Liver (tissue), 3 donors: ENCODE measurements at regions not wholly inside any gene's neighbourhood (a gene's known extent, or its start where the extent isn't known, plus 50 kb on each side); places are given as distances from the start of the nearest gene placed in this dataset.

Source experiments
- EGR1 ChIP-seq, 2 donors: IDR thresholded peaks; 2 replicates each; pipeline ENCODE4 v1.6.1; 2016 to 2018; ENCODE audit warnings: antibody characterized with exemption in 2 of 2, low read depth in 2 of 2
- GABPA ChIP-seq, 2 donors: IDR thresholded peaks in 1 of 2; conservative IDR thresholded peaks in 1 of 2; 2 replicates each; pipeline ENCODE4 v1.6.1; 2016; ENCODE audit warnings: antibody characterized with exemption in 2 of 2, mild to moderate bottlenecking in 1 of 2, moderate library complexity in 1 of 2
- JUND ChIP-seq, 2 donors: IDR thresholded peaks; 2 replicates each; pipeline ENCODE4 v1.6.1; 2016; ENCODE audit warnings: antibody characterized with exemption in 2 of 2
- NR2F2 ChIP-seq: IDR thresholded peaks from 2 replicates; pipeline ENCODE4 v1.6.1; 2016; ENCODE audit warnings: antibody characterized with exemption
- RAD21 ChIP-seq, 2 donors: IDR thresholded peaks; 2 replicates each; pipeline ENCODE4 v1.6.1; 2016; ENCODE audit warnings: antibody characterized with exemption in 2 of 2, mild to moderate bottlenecking in 2 of 2
- RXRA ChIP-seq, 2 donors: IDR thresholded peaks; 2 replicates each; pipeline ENCODE4 v1.6.1; 2017 to 2018; ENCODE audit warnings: antibody characterized with exemption in 2 of 2, mild to moderate bottlenecking in 1 of 2
- SP1 ChIP-seq: IDR thresholded peaks from 2 replicates; pipeline ENCODE4 v1.6.1; 2018; ENCODE audit warnings: antibody characterized with exemption, mild to moderate bottlenecking
- TAF1 ChIP-seq: conservative IDR thresholded peaks from 2 replicates; pipeline ENCODE4 v1.6.1; 2016; ENCODE audit warnings: antibody characterized with exemption, mild to moderate bottlenecking
- YY1 ChIP-seq: IDR thresholded peaks from 2 replicates; pipeline ENCODE4 v1.6.1; 2016; ENCODE audit warnings: antibody characterized with exemption, mild to moderate bottlenecking
- TF ChIP-seq, protein P1 (sequence below): fragments of 150-350 bp; IDR thresholded peaks from 2 replicates; pipeline ENCODE4 v1.5.1; 2017; ENCODE audit warnings: improper control_type of control experiment, low read depth, low read length; ENCODE audit not compliant: missing input control
- TF ChIP-seq, protein P2 (sequence below): IDR thresholded peaks from 2 replicates; pipeline ENCODE4 v1.6.1; 2016; ENCODE audit warnings: antibody characterized with exemption
- TF ChIP-seq, protein P3 (sequence below): IDR thresholded peaks from 2 replicates; pipeline ENCODE4 v1.6.1; 2016; ENCODE audit warnings: antibody characterized with exemption, mild to moderate bottlenecking
- TF ChIP-seq, protein P4 (sequence below): IDR thresholded peaks from 2 replicates; pipeline ENCODE4 v1.6.1; 2016; ENCODE audit warnings: antibody characterized with exemption
- TF ChIP-seq, protein P5 (sequence below): IDR thresholded peaks from 2 replicates; pipeline ENCODE4 v1.6.1; 2016; ENCODE audit warnings: antibody characterized with exemption
- donor health status: healthy.
- donor health status: healthy.

DNA sequence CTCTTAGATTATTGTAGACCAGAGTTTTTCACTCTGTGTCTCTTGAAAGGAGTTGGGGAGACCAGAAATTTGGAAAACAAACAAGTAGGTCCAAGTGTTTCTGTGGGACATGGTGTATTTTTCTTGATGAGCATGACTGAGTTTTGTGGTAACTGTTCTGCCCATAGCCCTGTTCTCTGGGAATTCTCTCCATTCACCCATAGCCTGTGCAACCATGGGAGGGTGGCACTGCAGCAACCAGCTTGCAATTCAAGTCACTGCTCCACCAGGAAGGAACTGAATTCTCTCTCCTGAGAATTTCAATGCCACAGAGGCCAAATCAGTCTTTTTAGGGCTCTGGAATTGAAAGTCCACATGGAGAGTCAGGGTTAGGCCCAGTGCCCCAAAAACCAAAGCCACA, 475.3 kb upstream of the TRPC7 start:
- TF ChIP-seq RAD21 (IDR thresholded peaks at IDR 0.05) (no peak), SP1 (no peak), RXRA (IDR thresholded peaks at IDR 0.05) (no peak), JUND (IDR thresholded peaks at IDR 0.05) (no peak), NR2F2 (no peak), TAF1 (no peak), EGR1 (IDR thresholded peaks at IDR 0.05; ENCODE audit: low read depth in 2 of 2) (no peak), YY1 (no peak), GABPA (IDR thresholded peaks at IDR 0.05 in 1 of 2, conservative IDR thresholded peaks at IDR 0.05 in 1 of 2) (no peak)
- TF ChIP-seq, protein P1, sequence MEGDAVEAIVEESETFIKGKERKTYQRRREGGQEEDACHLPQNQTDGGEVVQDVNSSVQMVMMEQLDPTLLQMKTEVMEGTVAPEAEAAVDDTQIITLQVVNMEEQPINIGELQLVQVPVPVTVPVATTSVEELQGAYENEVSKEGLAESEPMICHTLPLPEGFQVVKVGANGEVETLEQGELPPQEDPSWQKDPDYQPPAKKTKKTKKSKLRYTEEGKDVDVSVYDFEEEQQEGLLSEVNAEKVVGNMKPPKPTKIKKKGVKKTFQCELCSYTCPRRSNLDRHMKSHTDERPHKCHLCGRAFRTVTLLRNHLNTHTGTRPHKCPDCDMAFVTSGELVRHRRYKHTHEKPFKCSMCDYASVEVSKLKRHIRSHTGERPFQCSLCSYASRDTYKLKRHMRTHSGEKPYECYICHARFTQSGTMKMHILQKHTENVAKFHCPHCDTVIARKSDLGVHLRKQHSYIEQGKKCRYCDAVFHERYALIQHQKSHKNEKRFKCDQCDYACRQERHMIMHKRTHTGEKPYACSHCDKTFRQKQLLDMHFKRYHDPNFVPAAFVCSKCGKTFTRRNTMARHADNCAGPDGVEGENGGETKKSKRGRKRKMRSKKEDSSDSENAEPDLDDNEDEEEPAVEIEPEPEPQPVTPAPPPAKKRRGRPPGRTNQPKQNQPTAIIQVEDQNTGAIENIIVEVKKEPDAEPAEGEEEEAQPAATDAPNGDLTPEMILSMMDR: no peak
- TF ChIP-seq, protein P2, sequence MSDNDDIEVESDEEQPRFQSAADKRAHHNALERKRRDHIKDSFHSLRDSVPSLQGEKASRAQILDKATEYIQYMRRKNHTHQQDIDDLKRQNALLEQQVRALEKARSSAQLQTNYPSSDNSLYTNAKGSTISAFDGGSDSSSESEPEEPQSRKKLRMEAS: no peak
- TF ChIP-seq, protein P3, sequence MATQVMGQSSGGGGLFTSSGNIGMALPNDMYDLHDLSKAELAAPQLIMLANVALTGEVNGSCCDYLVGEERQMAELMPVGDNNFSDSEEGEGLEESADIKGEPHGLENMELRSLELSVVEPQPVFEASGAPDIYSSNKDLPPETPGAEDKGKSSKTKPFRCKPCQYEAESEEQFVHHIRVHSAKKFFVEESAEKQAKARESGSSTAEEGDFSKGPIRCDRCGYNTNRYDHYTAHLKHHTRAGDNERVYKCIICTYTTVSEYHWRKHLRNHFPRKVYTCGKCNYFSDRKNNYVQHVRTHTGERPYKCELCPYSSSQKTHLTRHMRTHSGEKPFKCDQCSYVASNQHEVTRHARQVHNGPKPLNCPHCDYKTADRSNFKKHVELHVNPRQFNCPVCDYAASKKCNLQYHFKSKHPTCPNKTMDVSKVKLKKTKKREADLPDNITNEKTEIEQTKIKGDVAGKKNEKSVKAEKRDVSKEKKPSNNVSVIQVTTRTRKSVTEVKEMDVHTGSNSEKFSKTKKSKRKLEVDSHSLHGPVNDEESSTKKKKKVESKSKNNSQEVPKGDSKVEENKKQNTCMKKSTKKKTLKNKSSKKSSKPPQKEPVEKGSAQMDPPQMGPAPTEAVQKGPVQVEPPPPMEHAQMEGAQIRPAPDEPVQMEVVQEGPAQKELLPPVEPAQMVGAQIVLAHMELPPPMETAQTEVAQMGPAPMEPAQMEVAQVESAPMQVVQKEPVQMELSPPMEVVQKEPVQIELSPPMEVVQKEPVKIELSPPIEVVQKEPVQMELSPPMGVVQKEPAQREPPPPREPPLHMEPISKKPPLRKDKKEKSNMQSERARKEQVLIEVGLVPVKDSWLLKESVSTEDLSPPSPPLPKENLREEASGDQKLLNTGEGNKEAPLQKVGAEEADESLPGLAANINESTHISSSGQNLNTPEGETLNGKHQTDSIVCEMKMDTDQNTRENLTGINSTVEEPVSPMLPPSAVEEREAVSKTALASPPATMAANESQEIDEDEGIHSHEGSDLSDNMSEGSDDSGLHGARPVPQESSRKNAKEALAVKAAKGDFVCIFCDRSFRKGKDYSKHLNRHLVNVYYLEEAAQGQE: no peak
- TF ChIP-seq, protein P4, sequence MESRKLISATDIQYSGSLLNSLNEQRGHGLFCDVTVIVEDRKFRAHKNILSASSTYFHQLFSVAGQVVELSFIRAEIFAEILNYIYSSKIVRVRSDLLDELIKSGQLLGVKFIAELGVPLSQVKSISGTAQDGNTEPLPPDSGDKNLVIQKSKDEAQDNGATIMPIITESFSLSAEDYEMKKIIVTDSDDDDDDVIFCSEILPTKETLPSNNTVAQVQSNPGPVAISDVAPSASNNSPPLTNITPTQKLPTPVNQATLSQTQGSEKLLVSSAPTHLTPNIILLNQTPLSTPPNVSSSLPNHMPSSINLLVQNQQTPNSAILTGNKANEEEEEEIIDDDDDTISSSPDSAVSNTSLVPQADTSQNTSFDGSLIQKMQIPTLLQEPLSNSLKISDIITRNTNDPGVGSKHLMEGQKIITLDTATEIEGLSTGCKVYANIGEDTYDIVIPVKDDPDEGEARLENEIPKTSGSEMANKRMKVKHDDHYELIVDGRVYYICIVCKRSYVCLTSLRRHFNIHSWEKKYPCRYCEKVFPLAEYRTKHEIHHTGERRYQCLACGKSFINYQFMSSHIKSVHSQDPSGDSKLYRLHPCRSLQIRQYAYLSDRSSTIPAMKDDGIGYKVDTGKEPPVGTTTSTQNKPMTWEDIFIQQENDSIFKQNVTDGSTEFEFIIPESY: no peak
- TF ChIP-seq, protein P5, sequence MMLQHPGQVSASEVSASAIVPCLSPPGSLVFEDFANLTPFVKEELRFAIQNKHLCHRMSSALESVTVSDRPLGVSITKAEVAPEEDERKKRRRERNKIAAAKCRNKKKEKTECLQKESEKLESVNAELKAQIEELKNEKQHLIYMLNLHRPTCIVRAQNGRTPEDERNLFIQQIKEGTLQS: no peak
